Loucy (cell line): ENCODE measurements at regions not wholly inside any gene's neighbourhood (a gene's known extent, or its start where the extent isn't known, plus 50 kb on each side); places are given as distances from the start of the nearest gene placed in this dataset.

Experiments
- H2AFZ ChIP-seq: fragments of 200-600 bp; sonication (generic); 2 replicates; pipeline ENCODE4 v1.6.0; 2016; ENCODE audit warnings: antibody characterized with exemption, mild to moderate bottlenecking, low read length, moderate library complexity
- H3F3A ChIP-seq: fragments of 200-600 bp; 2 replicates; pipeline ENCODE4 v1.6.0; 2016; ENCODE audit warnings: antibody characterized with exemption, low read depth, mild to moderate bottlenecking
- H3K27me3 ChIP-seq: fragments of 200-600 bp; sonication (generic); 2 replicates; pipeline ENCODE4 v1.6.1; 2014; ENCODE audit warnings: low read length, mild to moderate bottlenecking; ENCODE audit not compliant: insufficient read depth, poor library complexity, severe bottlenecking
- H3K36me3 ChIP-seq: fragments of 200-600 bp; sonication (generic); 2 replicates; pipeline ENCODE4 v1.6.1; 2016; ENCODE audit warnings: low read length; ENCODE audit not compliant: insufficient read depth
- H3K4me1 ChIP-seq: fragments of 200-600 bp; sonication (generic); 2 replicates; pipeline ENCODE4 v1.5.1; 2014; ENCODE audit warnings: low read length, mild to moderate bottlenecking; ENCODE audit not compliant: insufficient read depth, poor library complexity, severe bottlenecking
- H3K4me2 ChIP-seq: fragments of 200-600 bp; sonication (generic); 2 replicates; pipeline ENCODE4 v1.6.0; 2014; ENCODE audit warnings: antibody characterized with exemption, low read length, low read depth, mild to moderate bottlenecking; ENCODE audit not compliant: poor library complexity, severe bottlenecking
- H3K4me3 ChIP-seq: fragments of 200-600 bp; sonication (generic); 2 replicates; pipeline ENCODE4 v1.5.1; 2014; ENCODE audit warnings: low read length, mild to moderate bottlenecking, mixed read lengths; ENCODE audit not compliant: poor library complexity, severe bottlenecking
- H3K79me2 ChIP-seq: fragments of 200-600 bp; sonication (generic); 2 replicates; pipeline ENCODE4 v1.6.1; 2014; ENCODE audit warnings: low read length; ENCODE audit not compliant: insufficient read depth
- H3K9ac ChIP-seq: fragments of 200-600 bp; sonication (generic); 2 replicates; pipeline ENCODE4 v1.6.0; 2014; ENCODE audit warnings: mild to moderate bottlenecking, low read depth, low read length, moderate library complexity; ENCODE audit not compliant: poor library complexity, severe bottlenecking
- H3K9me2 ChIP-seq: fragments of 200-600 bp; sonication (generic); replicated peaks from 2 replicates; pipeline ENCODE4 v1.6.1; 2016; ENCODE audit warnings: low read depth, low read length, mixed read lengths
- H3K9me3 ChIP-seq: fragments of 200-600 bp; sonication (generic); 2 replicates; pipeline ENCODE4 v1.6.1; 2014; ENCODE audit warnings: mild to moderate bottlenecking, antibody characterized with exemption, low read length, low read depth; ENCODE audit not compliant: insufficient read depth
- H4K20me1 ChIP-seq: fragments of 200-600 bp; sonication (generic); 2 replicates; pipeline ENCODE4 v1.6.0; 2014; ENCODE audit warnings: antibody characterized with exemption, low read length, mild to moderate bottlenecking; ENCODE audit not compliant: insufficient read depth, poor library complexity, severe bottlenecking
- CTCF ChIP-seq: fragments of 200-600 bp; sonication (generic); conservative IDR thresholded peaks from 2 replicates; pipeline ENCODE4 v1.5.1; 2014; ENCODE audit warnings: mild to moderate bottlenecking, antibody characterized with exemption, low read length
- EZH2phosphoT487 ChIP-seq: fragments of 200-600 bp; IDR thresholded peaks from 2 replicates; pipeline ENCODE4 v1.6.1; 2018; ENCODE audit warnings: antibody characterized with exemption, mild to moderate bottlenecking, moderate library complexity, borderline replicate concordance

GRCh38 chr6:110558575-110558974, 82.2 kb upstream of the SLC22A16 start:
- Histone ChIP-seq H3F3A (peaks cover 9% of the 10 kb centered on the region), H3K79me2 (no peaks in the 10 kb centered on the region), H2AFZ (no peak overlapping the region), H3K9me2 (no peaks in the 10 kb centered on the region), H3K4me3 (no peak overlapping the region), H3K9me3 (0 out of 2 replicates have a peak, but pooled peaks cover 5% of the 10 kb centered on the region), H3K27me3 (no peaks in the 10 kb centered on the region), H4K20me1 (no peaks in the 10 kb centered on the region), H3K36me3 (no peaks in the 10 kb centered on the region), H3K4me2 (no peak overlapping the region), H3K4me1 (peaks cover 70% of the 10 kb centered on the region), H3K9ac (no peak overlapping the region)
- TF ChIP-seq EZH2phosphoT487 (no peak), CTCF (no peak)

- H3K27me3 ChIP-seq, result no peaks in the 10 kb centered on the region
- H3K36me3 ChIP-seq, result no peaks in the 10 kb centered on the region
- peaks cover 9% of the 10 kb centered on the region for H3F3A ChIP-seq
- no peaks in the 10 kb centered on the region for H3K79me2 ChIP-seq
- H2AFZ ChIP-seq, result no peak overlapping the region
- no peak overlapping the region for H3K9ac ChIP-seq
- H3K9me2 ChIP-seq, result no peaks in the 10 kb centered on the region
- peaks cover 64% of the 10 kb centered on the region for H3K4me1 ChIP-seq
- no peak overlapping the region for H3K4me3 ChIP-seq
- TF ChIP-seq CTCF (no peak), EZH2phosphoT487 (no peak)
- H3K9me3 ChIP-seq, result peaks cover 11% of the 10 kb centered on the region; the same call in 1 of the 2 replicates
- H3K4me2 ChIP-seq, result no peak overlapping the region
- H4K20me1 ChIP-seq, result no peaks in the 10 kb centered on the region
Measured at GRCh38 chr6:110557199-110557598, 80.8 kb upstream of the SLC22A16 start.

- peaks cover 57% of the 10 kb centered on the region for H3K4me1 ChIP-seq
- peaks cover 9% of the 10 kb centered on the region for H3F3A ChIP-seq
- H3K4me3 ChIP-seq, result no peak overlapping the region
- no peaks in the 10 kb centered on the region for H3K36me3 ChIP-seq
- H3K9me2 ChIP-seq, result no peaks in the 10 kb centered on the region
- H3K9ac ChIP-seq, result no peak overlapping the region
- no peaks in the 10 kb centered on the region for H3K79me2 ChIP-seq
- H3K9me3 ChIP-seq, result peaks cover 17% of the 10 kb centered on the region; the same call in 1 of the 2 replicates
- H3K4me2 ChIP-seq, result no peak overlapping the region
- no peaks in the 10 kb centered on the region for H3K27me3 ChIP-seq
- H4K20me1 ChIP-seq, result no peaks in the 10 kb centered on the region
- no peak overlapping the region for H2AFZ ChIP-seq
- TF ChIP-seq CTCF (no peak), EZH2phosphoT487 (no peak)
Measured at GRCh38 chr6:110556317-110557110, 80.1 kb upstream of the SLC22A16 start.
